ENCODE measurements at regions not wholly inside any gene's neighbourhood (a gene's known extent, or its start where the extent isn't known, plus 50 kb on each side); places are given as distances from the start of the nearest gene placed in this dataset.
"Not testable (repeated sequence)": the region's sequence is repeated elsewhere in the genome, so short reads cannot be mapped to it uniquely, and the experiment has no call there.

DNA sequence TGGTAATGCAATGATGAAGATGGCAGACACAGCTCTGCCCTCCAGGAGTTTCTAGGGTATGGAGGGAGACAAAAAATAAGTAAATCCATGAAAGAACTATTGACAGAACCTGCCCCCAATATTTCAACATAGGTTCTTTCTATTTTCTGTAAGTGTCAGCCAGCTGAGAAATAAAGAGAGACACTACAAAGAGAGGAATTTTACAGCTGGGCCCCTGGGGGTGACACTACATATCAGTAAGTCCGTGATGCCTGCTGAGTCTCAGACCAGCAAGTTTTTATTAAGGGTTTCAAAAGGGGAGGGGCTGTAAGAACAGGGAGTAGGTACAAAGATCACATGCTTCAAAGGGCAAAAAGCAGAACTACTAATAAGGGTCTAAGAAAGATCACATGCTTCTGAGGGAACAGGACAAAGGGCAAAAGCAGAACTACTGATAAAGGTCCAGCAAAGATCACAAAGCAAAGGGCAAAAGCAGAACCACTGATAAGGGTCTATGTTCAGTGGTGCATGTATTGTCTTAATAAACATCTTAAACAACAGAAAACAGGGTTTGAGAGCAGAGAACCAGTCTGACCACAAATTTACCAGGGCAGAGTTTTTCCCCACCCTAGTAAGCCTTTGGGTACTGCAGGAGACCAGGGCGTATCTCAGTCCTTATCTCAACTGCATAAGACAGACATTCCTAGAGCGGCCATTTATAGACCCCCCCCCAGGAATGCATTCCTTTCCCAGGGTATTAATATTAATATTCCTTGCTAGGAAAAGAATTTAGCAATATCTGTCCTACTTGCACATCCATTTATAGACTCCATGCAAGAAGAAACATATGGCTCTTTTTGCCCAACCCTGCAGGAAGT lies 119.0 kb upstream of the KRTAP5-11 start:
- not testable (repeated sequence) for TF ChIP-seq EZH2 (IDR thresholded peaks at IDR 0.05; ENCODE audit: borderline replicate concordance, low read depth, low read length, severe bottlenecking)
- TF ChIP-seq, protein P1, sequence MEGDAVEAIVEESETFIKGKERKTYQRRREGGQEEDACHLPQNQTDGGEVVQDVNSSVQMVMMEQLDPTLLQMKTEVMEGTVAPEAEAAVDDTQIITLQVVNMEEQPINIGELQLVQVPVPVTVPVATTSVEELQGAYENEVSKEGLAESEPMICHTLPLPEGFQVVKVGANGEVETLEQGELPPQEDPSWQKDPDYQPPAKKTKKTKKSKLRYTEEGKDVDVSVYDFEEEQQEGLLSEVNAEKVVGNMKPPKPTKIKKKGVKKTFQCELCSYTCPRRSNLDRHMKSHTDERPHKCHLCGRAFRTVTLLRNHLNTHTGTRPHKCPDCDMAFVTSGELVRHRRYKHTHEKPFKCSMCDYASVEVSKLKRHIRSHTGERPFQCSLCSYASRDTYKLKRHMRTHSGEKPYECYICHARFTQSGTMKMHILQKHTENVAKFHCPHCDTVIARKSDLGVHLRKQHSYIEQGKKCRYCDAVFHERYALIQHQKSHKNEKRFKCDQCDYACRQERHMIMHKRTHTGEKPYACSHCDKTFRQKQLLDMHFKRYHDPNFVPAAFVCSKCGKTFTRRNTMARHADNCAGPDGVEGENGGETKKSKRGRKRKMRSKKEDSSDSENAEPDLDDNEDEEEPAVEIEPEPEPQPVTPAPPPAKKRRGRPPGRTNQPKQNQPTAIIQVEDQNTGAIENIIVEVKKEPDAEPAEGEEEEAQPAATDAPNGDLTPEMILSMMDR (IDR thresholded peaks at IDR 0.05; ENCODE audit: borderline replicate concordance, extremely low read depth, low read length, poor library complexity, severe bottlenecking): not testable (repeated sequence)

All from DND-41 (cell line).